ENCODE measurements at regions not wholly inside any gene's neighbourhood (a gene's known extent, or its start where the extent isn't known, plus 50 kb on each side); places are given as distances from the start of the nearest gene placed in this dataset.
"Not testable (repeated sequence)": the region's sequence is repeated elsewhere in the genome, so short reads cannot be mapped to it uniquely, and the experiment has no call there.

- no peak for DNase-seq
Observed at GRCh38 chr17:83204230-83204725, 124.9 kb downstream of the METRNL start.

GRCh38 chr17:83204736-83205386 is 125.5 kb downstream of the METRNL start:
- not testable (repeated sequence) for DNase-seq

GRCh38 chr17:83205387-83206035 is 126.1 kb downstream of the METRNL start:
- DNase-seq: not testable (repeated sequence)

GRCh38 chr17:83206036-83206394 is 126.6 kb downstream of the METRNL start:
- DNase-seq: not testable (repeated sequence)

GRCh38 chr17:83206819-83207588 is 127.6 kb downstream of the METRNL start:
- DNase-seq: not testable (repeated sequence)

- DNase-seq: not testable (repeated sequence)
Observed at GRCh38 chr17:83247001-83247400, 167.6 kb downstream of the METRNL start.
